ENCODE measurements at regions not wholly inside any gene's neighbourhood (a gene's known extent, or its start where the extent isn't known, plus 50 kb on each side); places are given as distances from the start of the nearest gene placed in this dataset.

- H3K27ac ChIP-seq: no peak overlapping the region
- no peaks in the 10 kb centered on the region for H3K36me3 ChIP-seq (ENCODE audit: insufficient read depth in 1 of 2, low read depth in 1 of 2)
- no peaks in the 10 kb centered on the region for H3K9me3 ChIP-seq
- H3K4me1 ChIP-seq: no peaks in the 10 kb centered on the region
- TF ChIP-seq, protein P1, sequence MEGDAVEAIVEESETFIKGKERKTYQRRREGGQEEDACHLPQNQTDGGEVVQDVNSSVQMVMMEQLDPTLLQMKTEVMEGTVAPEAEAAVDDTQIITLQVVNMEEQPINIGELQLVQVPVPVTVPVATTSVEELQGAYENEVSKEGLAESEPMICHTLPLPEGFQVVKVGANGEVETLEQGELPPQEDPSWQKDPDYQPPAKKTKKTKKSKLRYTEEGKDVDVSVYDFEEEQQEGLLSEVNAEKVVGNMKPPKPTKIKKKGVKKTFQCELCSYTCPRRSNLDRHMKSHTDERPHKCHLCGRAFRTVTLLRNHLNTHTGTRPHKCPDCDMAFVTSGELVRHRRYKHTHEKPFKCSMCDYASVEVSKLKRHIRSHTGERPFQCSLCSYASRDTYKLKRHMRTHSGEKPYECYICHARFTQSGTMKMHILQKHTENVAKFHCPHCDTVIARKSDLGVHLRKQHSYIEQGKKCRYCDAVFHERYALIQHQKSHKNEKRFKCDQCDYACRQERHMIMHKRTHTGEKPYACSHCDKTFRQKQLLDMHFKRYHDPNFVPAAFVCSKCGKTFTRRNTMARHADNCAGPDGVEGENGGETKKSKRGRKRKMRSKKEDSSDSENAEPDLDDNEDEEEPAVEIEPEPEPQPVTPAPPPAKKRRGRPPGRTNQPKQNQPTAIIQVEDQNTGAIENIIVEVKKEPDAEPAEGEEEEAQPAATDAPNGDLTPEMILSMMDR (IDR thresholded peaks at IDR 0.05): no peak
- intact Hi-C loops (cut with DNase I): no loop called here
- DNase-seq: no peak
- no peak for ATAC-seq
- H3K4me3 ChIP-seq: no peak overlapping the region
- H3K27me3 ChIP-seq (ENCODE audit: insufficient read depth in 3 of 3, low read length in 2 of 3): no peaks in the 10 kb centered on the region
Observed at GRCh38 chr2:156727867-156728266, 291.7 kb downstream of the GPD2 start.

DNA sequence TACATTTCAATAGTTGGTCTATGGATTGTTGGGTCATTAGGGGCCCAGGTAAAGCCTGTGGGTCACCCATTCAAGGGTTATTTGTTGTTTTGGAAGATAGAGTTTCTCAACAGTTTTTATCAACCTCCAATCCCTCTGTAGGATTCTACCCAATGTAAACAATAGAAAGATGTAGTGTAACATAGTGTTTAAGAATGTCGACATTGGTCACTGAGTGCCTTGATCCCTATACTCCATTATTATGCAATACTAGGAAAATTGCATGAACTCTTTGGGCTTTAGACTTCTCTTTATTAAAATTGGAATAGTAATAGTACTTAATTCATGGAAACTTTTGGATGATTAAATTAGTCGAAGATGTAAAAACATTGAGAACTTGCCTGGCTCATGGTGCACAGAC is 292.1 kb downstream of the GPD2 start:
- 84 to 89% (median 89%) methylated on average over 2 of the region's 2 CpGs for WGBS, 3 donors

DNA sequence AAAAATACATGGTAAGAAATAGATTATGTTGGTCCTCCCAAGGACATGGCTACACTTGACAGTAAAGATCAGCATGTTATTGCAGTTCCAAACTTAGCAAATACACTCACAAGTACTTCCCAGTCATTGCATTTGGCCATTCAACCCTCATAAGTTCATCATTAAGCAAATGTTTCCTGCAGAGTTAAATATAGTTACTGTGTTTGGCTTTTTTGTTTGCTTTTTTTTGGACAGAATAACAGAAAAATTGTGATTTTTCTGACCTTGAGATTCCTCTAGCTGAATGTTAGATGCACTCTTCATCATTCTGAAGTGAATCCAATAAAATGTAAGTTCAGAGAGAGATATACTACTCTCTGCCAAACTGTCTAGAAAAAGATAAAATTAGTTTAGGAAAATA is 295.3 kb downstream of the GPD2 start:
- DNase-seq (no peak), ATAC-seq (no peak)
- TF ChIP-seq, protein P1 (IDR thresholded peaks at IDR 0.05): no peak
- Histone ChIP-seq H3K27ac (no peak overlapping the region), H3K36me3 (ENCODE audit: insufficient read depth in 1 of 2, low read depth in 1 of 2) (no peaks in the 10 kb centered on the region), H3K4me1 (no peaks in the 10 kb centered on the region), H3K9me3 (no peaks in the 10 kb centered on the region), H3K4me3 (no peak overlapping the region), H3K27me3 (ENCODE audit: insufficient read depth in 3 of 3, low read length in 2 of 3) (no peaks in the 10 kb centered on the region)
- intact Hi-C loops (cut with DNase I): no loop called here

More for the DNA sequence above, 292.1 kb downstream of the GPD2 start:
- Histone ChIP-seq H3K36me3 (ENCODE audit: insufficient read depth in 1 of 2, low read depth in 1 of 2) (no peaks in the 10 kb centered on the region), H3K27me3 (ENCODE audit: insufficient read depth in 3 of 3, low read length in 2 of 3) (no peaks in the 10 kb centered on the region), H3K9me3 (no peaks in the 10 kb centered on the region), H3K4me1 (no peaks in the 10 kb centered on the region), H3K4me3 (no peak overlapping the region), H3K27ac (no peak overlapping the region)
- no peak for ATAC-seq
- intact Hi-C loops (cut with DNase I): no loop called here
- no peak for DNase-seq
- TF ChIP-seq, protein P1 (IDR thresholded peaks at IDR 0.05): no peak

- no peaks in the 10 kb centered on the region for H3K27me3 ChIP-seq (ENCODE audit: insufficient read depth in 3 of 3, low read length in 2 of 3)
- no peaks in the 10 kb centered on the region for H3K4me1 ChIP-seq
- intact Hi-C loops (cut with DNase I): no loop called here
- H3K36me3 ChIP-seq (ENCODE audit: insufficient read depth in 1 of 2, low read depth in 1 of 2): no peaks in the 10 kb centered on the region
- no peak for ATAC-seq
- no peak overlapping the region for H3K4me3 ChIP-seq
- no peak for DNase-seq
- H3K27ac ChIP-seq: no peak overlapping the region
- TF ChIP-seq, protein P1 (IDR thresholded peaks at IDR 0.05): no peak
- H3K9me3 ChIP-seq: no peaks in the 10 kb centered on the region
- 84 to 85% (median 85%) methylated on average over 4 of the region's 4 CpGs for WGBS, 3 donors
Observed at GRCh38 chr2:156736950-156737349, 300.8 kb downstream of the GPD2 start.

DNA sequence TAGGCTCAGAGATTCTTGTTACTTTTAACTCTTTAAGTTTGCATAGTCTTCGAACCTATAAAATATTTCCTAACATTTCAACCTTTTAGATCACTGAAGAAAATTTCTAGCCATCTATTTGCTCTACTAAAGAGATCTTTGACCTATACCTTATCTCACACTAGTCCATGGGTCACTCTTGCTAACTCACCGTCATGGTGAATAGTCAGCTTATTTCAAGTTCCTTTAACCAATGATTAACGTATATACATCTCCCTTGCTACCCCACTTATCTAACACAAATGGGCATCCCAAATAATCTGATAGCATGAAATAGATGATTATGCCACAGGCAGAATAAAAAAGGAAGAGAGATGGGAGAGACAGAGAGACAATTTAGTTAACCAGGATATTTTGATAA is 303.1 kb downstream of the GPD2 start:
- no peaks in the 10 kb centered on the region for H3K9me3 ChIP-seq
- TF ChIP-seq, protein P1 (IDR thresholded peaks at IDR 0.05): no peak
- intact Hi-C loops (cut with DNase I): no loop called here
- 80 to 84% (median 82%) methylated on average over 3 of the region's 3 CpGs for WGBS, 3 donors
- no peaks in the 10 kb centered on the region for H3K36me3 ChIP-seq (ENCODE audit: insufficient read depth in 1 of 2, low read depth in 1 of 2)
- no peaks in the 10 kb centered on the region for H3K4me1 ChIP-seq
- DNase-seq (no peak), ATAC-seq (no peak)
- no peaks in the 10 kb centered on the region for H3K27me3 ChIP-seq (ENCODE audit: insufficient read depth in 3 of 3, low read length in 2 of 3)
- no peak overlapping the region for H3K27ac ChIP-seq
- no peak overlapping the region for H3K4me3 ChIP-seq
